ENCODE measurements at regions not wholly inside any gene's neighbourhood (a gene's known extent, or its start where the extent isn't known, plus 50 kb on each side); places are given as distances from the start of the nearest gene placed in this dataset.
"Not testable (repeated sequence)": the region's sequence is repeated elsewhere in the genome, so short reads cannot be mapped to it uniquely, and the experiment has no call there.

GRCh38 chr16:50448981-50449380 lies 80.2 kb upstream of the BRD7 start:
- no peak for DNase-seq

GRCh38 chr16:50448522-50448921 lies 79.7 kb upstream of the BRD7 start:
- DNase-seq: no peak

DNA sequence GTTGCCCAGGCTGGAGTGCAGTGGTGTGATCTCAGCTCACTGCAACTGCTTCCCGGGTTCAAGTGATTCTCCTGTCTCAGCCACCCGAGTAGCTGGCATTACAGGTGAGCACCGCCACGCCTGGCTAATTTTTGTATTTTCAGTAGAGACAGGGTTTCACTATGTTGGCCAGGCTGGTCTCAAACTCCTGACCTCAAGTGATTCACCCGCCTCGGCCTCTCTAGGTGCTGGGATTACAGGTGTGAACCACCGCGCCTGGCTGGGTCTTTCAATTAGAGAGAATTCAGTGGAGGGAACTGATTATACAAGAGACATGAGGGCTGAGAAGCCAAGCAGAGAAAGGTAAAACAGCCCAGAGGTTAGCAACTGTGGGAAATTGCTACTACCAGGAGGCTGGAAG lies 78.6 kb upstream of the BRD7 start:
- not testable (repeated sequence) for DNase-seq

DNA sequence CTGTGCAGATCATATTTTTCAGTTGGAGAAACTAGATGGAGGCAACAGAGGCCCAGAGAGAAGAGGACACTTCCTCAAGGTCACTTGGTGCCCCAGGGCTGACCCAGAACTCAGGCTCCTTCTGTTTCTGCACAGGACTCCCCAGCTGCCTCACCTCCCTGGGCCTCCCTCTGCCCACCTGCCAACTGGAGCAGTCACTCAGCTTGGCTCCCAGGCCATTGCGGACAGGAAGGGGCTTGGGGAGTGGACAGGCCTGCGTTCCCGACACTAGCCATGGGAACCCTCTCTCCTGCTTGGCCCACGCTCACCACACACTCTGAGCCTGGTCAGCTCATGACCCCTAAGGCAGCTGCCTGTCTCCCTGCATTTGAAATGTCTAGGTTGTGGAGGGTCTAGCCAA lies 78.1 kb upstream of the BRD7 start:
- no peak for DNase-seq

- DNase-seq: no peak
Measured at GRCh38 chr16:50445621-50446555, 77.1 kb upstream of the BRD7 start.

DNA sequence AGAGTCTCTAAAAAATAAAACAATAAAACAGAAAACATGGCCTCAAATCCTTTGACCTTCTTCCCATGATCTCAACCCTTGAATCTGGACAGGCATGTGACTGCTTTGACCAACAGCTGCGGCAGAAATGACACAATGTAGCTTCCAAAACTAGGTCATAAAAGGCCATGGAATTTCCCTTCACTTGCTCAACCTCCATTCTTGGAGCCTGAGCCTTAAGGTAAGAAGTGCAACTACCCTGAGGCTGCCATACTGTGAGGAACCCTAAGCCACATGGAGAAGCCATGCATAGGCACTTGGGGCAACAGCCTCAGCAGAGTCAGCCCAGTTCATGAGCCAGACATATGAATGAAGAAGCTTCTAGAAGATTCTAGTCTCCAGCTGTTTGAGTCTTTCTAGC lies 75.7 kb upstream of the BRD7 start:
- no peak for DNase-seq

- no peak for DNase-seq
Measured at GRCh38 chr16:50442221-50442620, 73.4 kb upstream of the BRD7 start.

GRCh38 chr16:50441486-50442157 lies 72.8 kb upstream of the BRD7 start:
- DNase-seq: no peak

DNA sequence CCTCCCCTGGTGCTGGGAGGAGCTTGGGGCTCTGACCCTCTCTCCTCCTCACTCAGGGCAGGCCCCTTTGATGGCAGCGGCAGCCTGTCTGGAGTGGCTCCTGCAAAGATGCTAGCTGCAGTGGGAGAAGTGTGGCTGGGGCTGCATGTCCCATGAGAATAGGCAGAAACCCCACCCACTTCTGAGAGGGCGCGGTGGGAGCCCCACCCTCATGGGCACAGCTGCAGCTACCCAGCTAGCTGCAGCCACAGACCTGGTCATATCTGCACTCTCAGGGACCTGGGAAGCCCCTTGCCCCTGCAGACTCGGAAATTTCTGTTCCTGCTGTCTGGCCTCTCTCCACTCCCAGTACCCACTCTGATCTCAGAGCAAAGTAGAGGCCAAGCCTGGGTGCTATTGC lies 72.2 kb upstream of the BRD7 start:
- DNase-seq: no peak

GRCh38 chr16:50440531-50440930 lies 71.7 kb upstream of the BRD7 start:
- DNase-seq: no peak

DNA sequence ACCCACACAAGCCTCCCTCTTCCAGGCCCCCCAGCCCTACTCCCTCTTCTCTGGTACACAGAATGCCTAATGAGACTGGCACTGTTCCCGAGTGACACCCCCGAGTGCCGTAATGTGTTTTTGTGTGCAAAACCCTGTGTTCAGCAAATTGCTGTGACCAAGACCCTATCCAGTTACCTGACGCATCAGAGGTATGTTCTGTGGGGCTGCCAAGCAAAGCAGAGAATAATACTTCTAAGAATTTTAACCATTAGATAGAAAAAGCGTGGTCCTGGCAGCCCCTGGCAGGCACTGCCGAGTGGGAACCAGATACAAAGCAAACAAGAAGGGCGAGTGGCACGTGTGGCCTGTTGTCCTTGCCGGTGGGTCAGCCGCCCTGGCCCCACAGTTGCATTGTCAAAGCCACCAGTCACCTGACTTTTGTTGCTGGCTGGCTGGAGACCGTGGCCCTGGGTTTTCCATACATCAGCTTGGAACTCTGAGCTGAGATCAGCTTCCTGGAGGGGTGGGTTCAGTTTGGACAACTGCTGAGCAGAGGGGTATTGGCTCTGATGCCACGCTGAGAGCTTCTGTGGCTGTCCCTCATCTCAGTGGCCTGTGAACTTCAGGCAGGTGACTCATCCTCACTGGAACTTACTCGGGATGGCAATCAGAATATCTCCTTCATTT lies 69.1 kb upstream of the BRD7 start:
- DNase-seq: no peak

DNA sequence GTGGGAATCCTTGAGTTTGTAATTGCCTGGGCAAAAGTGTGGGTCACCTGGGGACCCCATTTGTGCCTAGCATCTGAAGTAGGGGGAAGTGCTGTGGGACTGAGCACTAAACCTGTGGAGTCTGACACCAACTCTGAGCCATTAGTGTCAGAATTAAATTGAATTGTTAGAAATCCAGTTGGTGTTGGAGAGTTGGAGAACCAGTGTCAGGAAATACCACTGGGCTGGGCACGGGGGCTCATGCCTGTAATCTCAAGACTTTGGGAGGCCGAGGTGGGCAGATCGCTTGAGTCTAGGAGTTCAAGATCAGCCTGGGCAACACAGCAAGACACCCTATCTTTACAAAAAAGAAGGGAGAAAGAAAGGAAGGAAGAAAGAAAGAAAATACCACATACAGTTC lies 67.5 kb upstream of the BRD7 start:
- no peak for DNase-seq

- DNase-seq: no peak
Measured at GRCh38 chr16:50434872-50435478, 66.2 kb upstream of the BRD7 start.

GRCh38 chr16:50430076-50430475 lies 61.3 kb upstream of the BRD7 start:
- no peak for DNase-seq

GRCh38 chr16:50428742-50429141 lies 60.0 kb upstream of the BRD7 start:
- no peak for DNase-seq

DNA sequence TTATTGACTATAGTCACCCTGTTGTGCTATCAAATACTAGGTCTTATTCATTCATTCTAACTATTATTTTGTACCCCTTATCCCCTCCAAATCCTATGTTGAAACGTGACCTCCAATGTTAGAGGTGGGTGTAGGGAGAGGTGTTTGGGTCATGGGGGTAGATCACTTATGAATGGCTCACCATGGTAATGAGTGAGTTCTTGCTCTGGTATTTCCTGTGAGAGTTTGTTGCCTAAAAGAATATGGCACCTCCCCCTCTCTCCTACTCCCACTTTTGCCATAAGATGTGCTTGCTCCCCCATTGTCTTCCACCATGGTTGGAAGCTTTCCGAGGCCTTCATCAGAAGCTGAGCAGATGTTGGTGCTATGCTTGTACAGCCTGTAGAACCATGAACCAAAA lies 59.3 kb upstream of the BRD7 start:
- DNase-seq: no peak

DNA sequence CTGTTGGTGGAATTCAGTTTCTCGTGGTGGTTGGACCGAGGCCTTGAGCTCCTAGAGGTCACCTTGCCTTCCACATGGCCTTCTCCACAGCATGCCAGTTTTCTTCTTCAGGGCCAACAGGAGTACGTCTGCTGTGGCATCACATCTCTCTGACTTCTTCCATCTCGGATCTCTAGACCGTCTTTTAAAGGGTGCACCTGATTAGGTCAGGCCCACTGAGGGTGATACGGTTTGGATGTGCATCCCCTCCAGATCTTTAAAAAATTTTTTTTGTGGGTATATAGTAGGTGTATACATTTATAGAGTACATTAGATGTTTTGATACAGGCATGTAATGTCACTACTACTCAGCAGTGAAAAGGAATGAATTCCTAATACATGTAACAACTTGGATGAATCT lies 58.3 kb upstream of the BRD7 start:
- no peak for DNase-seq

DNA sequence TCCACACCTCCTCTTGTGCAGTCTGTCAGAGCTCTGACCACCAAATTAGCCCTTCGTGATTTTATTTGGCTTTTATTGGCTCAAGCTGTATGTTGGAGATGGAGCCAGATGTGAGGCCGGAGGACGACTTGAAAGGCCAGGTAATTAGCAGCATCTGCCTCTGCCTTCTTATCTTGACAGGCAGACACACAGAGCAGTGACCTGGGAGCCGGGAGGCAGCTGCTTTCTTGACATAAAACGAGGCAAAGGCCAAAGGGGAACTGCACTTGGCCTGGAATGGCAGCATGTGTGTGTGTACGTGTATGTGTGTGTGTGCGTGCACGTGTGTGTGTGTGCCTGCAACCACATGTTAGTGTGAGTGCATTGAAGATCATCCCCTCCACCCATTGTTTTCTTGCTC lies 56.9 kb upstream of the BRD7 start:
- DNase-seq: no peak

GRCh38 chr16:50425044-50425443 lies 56.3 kb upstream of the BRD7 start:
- DNase-seq: no peak

GRCh38 chr16:50422926-50423325 lies 54.1 kb upstream of the BRD7 start:
- DNase-seq: no peak

DNA sequence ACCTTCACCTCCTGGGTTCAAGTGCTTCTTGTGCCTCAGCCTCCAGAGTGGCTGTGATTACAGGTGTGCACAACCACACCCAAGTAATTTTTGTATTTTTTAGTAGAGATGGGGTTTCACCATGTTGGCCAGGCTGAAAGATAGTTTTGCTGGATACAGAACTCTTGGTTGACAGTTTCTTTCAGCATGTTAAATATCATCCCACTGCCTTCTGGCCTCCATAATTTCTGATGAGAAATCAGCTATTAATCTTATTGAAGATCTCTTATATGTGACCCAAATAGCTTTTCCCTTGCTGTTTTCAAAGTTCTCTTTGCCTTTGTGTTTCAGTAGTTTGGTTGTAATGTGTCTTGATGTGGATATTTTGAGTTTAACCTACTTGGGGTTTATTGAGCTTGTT lies 50.3 kb upstream of the BRD7 start:
- DNase-seq: no peak

Data from activated CD4-positive, alpha-beta T cell treated with anti-CD3 and anti-CD28 coated beads, Interleukin-2, amount 50 U/mL, for 48 hours (primary cell).